Ishikawa (cell line): ENCODE measurements at regions not wholly inside any gene's neighbourhood (a gene's known extent, or its start where the extent isn't known, plus 50 kb on each side); places are given as distances from the start of the nearest gene placed in this dataset.

Source experiments
- EP300 ChIP-seq: IDR thresholded peaks from 2 replicates; pipeline ENCODE4 v1.6.1; 2012; ENCODE audit warnings: borderline replicate concordance
- FOXM1 ChIP-seq: IDR thresholded peaks from 2 replicates; pipeline ENCODE4 v1.6.1; 2012; ENCODE audit warnings: low read depth, borderline replicate concordance

GRCh38 chr5:53430618-53431252 lies 49.7 kb upstream of the FST start:
- TF ChIP-seq EP300 (no peak), FOXM1 (no peak)
